Stimulated activated CD4-positive, alpha-beta T cell treated with anti-CD3 and anti-CD28 coated beads, Interleukin-15, amount 100 ng/mL, for 48 hours (primary cell): ENCODE measurements at regions not wholly inside any gene's neighbourhood (a gene's known extent, or its start where the extent isn't known, plus 50 kb on each side); places are given as distances from the start of the nearest gene placed in this dataset.
"Not testable (repeated sequence)": the region's sequence is repeated elsewhere in the genome, so short reads cannot be mapped to it uniquely, and the experiment has no call there.

Experiments
- DNase-seq, 2 donors: peaks; one replicate each; pipeline ENCODE4 v3.0.0-alpha.2; 2020; ENCODE audit warnings: low read depth in 2 of 2

GRCh38 chr4:159655547-159655946 is 552.7 kb downstream of the RAPGEF2 start:
- no peak for DNase-seq

DNA sequence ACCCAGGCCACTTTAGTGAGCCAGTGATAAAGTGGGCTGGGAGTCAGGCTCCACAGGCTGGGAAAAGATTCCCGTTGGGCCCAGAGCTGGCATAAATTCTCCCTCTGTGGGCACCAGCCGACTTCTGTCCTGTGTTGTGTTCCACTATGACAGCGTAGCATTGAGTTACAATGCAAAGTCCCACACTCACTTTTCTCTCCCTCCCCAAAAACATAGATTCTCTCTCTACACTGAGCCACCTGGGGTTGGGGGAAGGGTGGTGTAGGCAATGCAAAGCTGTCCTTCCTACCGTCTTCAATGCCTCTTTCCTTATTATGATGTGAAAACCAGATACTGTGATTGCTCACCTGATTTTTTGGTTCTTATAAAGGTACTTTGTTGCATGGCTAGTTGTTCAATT is 566.2 kb downstream of the RAPGEF2 start:
- no peak for DNase-seq

DNA sequence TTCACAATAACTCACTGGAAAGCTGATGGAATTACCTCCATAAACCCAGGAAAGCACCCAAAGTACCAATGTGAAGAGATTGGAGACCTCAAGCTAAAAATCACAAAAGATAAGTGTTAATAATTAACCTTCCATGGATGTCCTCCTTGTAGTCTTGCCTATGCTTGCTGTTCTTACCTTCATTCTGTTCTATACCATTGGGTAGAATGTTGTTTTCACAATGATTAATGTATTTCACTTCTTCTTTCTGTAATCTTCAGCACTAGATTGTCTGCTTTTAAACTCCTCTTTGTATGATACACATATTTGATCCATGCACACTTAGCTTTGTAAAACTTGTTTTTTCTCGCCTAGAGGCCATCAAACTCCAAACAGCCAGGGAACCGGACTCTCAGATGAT is 570.3 kb downstream of the RAPGEF2 start:
- no peak for DNase-seq

DNA sequence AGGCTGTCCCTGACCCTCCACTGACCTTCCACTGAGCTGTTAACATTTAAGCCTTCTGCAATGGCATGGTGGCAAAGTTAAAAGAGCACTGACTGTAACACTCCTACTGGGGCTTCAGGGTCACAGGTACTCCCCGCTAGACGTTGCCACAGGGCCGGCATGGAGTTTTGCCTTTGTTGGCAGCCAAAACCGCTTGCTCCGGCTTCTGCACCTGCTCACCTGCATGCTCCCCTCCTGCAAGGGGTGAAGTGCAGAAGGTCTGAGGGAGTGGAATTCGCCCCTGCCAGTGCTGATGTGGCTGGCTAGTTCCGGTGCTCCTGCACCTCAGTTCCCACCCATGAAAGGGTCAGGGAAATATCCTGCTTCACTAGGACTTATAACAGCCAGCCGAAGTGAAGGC is 571.4 kb downstream of the RAPGEF2 start:
- no peak for DNase-seq

- no peak for DNase-seq
Measured at GRCh38 chr4:159677521-159677920, 574.6 kb downstream of the RAPGEF2 start.

DNA sequence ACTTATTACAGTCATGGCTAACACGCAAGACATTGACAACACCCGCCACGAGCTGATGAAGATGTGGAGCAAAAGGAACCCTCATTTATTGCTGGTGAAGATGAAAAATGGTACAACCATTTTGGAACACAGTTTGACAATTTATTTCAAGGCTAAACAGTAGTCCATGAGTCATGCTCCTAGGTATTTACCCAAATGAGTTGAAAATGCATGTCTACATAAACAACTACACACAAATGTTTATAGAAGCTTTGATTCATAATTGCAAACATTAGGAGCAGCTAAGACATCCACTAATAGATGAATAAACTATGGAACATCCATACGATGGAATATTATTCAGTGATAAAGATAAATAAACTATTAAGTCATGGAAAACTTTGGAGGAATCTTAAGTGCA is 580.1 kb downstream of the RAPGEF2 start:
- DNase-seq: no peak

- no peak for DNase-seq
Measured at GRCh38 chr4:159684061-159684460, 581.2 kb downstream of the RAPGEF2 start.

- DNase-seq: no peak
Measured at GRCh38 chr4:159685340-159686092, 582.6 kb downstream of the RAPGEF2 start.

DNA sequence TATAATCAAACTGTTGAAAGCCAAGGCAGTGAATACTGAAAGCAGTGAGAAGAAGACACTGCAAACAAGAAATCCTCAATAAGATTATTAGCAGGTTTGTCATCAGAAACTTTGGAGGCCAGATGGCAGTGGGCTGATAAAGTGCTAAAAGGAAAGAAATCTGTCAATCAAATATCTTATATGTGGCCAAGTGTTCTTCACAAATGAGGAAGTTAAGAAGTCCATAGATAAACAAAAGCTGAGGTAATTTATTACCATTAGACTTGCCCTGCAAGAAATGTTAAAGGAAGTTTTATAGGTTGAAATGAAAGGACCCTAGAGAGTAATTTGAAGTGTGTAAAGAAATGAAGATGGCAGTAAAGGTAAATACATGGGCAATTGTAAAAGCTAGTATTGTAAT is 586.6 kb downstream of the RAPGEF2 start:
- no peak for DNase-seq

GRCh38 chr4:159697322-159698283 is 594.7 kb downstream of the RAPGEF2 start:
- no peak for DNase-seq

DNA sequence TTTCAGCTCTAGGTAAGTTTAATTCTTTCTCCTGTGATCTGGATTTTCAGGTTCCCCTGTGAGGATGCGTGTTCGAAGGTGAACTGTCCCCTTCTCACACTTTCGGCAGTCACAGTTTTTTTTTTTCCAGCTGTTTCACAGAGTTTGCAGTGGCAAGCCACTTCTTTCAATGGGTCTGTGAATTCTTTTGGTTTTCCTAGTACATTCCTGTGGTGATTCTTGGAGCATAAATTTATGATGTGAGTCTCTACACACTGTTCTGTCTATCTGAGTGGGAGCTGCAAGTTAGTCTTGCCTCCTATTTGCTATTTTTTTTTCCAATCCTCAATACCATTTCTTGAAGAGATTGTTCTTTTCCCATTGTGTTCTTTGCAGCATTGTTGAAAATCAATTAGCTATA is 595.5 kb downstream of the RAPGEF2 start:
- no peak for DNase-seq

GRCh38 chr4:159702200-159702599 is 599.3 kb downstream of the RAPGEF2 start:
- DNase-seq: no peak

DNA sequence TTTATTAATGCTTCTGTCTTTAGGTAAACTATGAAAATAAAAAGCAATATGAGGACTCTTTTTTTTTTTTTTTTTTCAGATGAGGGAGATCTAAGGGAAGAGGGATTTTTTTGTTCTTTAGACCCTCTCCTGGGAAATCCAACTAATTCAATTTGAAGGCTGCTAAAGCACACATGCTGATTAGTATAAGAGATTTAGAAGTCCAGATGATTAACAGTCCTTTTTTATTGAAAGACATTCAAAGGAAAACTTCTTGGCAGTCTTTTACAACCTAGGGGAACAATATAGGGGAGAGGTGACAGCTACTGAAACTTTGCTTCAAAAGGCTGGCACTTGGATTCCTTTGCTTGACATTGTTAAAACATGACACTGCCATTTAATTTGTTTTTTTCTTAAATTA is 602.5 kb downstream of the RAPGEF2 start:
- no peak for DNase-seq

- DNase-seq: no peak
Measured at GRCh38 chr4:159706704-159707103, 603.8 kb downstream of the RAPGEF2 start.

DNA sequence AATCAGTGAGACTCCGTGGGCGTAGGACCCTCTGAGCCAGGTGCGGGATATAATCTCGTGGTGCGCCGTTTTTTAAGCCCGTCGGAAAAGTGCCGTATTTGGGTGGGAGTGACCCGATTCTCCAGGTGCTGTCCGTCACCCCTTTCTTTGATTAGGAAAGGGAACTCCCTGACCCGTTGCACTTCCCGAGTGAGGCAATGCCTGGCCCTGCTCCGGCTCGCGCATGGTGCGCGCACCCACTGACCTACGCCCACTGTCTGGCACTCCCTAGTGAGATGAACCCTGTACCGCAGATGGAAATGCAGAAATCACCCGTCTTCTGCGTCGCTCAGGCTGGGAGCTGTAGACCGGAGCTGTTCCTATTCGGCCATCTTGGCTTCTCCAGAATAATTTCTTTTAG is 612.3 kb downstream of the RAPGEF2 start:
- DNase-seq: not testable (repeated sequence)

DNA sequence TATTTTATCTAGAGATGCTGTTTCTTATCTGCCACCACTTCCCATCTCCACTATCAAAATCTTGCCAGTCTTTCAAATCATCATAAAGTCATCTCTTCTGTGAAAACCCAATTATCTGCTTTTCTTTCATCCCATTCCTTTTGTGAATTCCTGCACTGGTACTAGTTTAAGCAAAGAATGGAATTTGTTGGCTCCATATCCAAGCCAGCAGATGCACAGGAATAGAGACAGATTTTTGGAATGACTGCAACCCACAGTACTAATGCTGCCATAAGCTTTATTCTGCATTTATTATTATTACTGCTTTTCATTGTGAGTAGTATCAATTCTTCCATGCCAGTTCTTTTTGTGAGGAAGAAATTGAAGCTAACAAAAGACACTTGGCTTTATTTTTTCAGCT is 616.7 kb downstream of the RAPGEF2 start:
- DNase-seq: no peak

DNA sequence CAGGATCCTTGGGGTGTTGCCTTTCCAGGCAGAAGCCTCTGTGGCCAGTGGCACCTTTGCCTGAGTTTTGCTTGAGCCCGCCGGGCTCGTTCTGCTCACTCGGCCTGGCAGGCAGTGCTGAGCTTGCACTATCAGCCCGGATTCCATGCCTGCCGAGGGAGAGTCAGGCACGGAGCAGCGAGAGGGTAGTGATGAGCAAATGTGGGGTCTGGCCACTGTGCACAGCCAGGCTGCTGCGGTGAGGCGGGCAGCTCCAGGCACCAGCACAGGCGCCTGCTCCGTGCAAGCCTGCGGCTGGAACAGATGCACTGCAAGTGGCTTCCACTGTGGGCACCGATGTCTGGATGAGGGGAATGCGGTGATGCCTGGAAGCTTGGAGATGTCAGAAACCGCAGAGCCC is 619.2 kb downstream of the RAPGEF2 start:
- DNase-seq: no peak

DNA sequence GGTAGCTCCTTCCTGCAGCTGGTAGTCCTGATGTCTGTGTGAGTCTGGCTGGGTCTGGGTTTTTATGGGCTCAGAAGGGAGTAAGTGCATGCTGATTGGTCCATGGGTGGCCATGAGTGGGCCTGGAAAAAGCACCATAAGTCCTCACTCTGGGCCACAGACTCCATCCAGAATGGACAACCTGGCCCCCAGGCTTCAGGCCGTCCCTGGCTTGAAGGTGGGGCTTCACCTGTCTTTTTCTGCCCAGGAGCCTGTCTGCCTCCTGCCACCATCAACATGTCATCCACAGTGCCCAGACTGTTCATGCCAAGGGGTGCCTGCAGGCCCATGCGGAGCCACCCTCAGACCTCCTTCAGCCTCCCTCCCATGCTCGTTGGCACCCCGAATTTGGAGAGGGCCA is 620.0 kb downstream of the RAPGEF2 start:
- no peak for DNase-seq

DNA sequence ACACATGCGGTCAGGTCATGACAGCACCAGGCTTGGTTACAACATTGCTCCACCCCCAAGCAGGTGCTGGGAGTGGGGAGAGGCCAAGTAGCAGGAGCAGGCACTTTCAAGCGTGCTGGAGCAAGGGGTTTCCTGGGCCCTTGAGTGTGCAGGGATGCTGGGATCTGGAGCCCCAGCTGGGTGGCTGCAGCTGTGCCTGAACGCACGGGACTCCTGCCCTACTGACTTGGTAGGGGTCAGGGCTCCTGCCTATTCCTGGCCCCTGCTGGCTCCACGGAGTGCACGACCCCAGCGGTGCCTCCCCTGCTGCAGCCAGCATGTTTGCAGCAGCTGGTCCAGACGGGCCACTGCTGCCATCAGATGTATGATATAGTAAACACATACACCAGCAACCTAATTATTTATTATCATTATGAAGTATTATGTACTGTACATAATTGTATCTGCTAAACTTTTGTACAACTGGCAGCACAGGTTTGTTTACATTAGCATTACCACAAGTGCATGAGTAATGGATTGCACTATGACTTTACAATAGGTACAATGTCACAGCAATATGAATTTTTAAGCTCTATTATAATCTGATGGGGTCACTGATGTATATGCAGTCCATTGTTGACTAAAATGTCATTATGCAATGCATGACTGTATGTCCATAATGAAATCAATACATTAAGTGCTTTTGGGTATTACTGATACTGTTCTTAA is 620.6 kb downstream of the RAPGEF2 start:
- no peak for DNase-seq

GRCh38 chr4:159725571-159725970 is 622.7 kb downstream of the RAPGEF2 start:
- DNase-seq: no peak

DNA sequence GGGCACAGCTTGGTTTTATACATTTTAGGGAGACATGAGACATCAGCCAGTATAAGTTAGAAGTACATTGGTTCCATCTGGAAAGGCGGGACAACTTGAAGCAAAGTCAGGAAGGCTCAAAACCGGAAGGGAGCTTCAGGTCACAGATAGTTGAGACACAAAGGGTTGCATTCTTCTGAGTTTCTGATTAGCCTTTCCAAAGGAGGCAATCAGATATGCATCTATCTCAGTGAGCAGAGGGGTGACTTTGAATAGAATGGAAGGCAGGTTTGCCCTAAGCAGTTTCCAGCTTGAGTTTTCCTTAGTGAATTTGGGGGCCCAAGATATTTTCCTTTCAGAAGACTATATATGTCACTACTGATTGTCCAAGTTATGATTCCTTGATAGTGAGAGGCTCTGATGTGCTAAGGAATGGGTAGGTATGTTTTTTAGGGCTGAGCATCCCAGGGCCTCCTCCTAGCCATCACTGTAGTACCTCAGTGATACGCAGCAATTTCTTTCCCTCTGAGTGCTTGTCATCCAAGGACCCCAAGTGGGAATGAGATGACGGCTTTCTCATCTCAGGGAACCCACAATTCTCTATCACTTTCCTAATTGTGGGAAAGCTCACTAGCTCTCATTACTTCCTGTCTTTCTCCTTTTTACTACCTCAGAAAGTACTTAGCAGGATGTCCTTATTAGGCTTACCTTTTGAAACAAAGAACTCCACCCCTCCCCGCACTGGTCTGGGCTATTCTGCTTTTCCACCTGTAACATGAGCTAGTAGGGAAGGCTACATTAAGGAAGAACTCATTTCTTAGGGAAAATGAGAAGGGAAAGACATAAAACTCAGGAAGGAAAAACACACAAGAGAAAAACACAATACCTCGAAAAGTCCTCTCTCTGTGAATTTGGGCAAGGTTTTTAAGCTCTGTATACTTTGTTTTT is 632.7 kb downstream of the RAPGEF2 start:
- DNase-seq: no peak
